ENCODE measurements at regions not wholly inside any gene's neighbourhood (a gene's known extent, or its start where the extent isn't known, plus 50 kb on each side); places are given as distances from the start of the nearest gene placed in this dataset. TPM values are rescaled to one million over a fixed set of nuclear protein-coding genes. Genes with fewer than 3 reads are reported as not detected.

DNA sequence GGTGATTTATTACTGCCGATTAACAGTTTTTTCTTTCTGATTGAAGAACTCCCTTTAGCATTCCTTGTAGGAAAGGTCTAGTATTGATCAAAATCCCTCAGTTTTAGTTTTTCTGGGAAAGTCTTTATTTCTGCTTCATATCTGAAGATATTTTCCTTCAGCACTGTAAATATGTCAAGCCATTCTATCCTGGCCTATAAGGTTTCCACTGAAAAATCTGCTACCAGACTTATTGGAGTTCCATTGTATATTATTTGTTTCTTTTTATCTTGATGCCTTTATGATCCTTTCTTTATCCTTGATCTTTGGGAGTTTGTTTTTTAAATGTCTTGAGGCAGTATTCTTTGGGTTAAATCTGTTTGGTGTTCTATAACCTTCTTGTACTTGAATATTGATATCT lies 55.0 kb upstream of the TMTC1 start:
- H3K4me1 ChIP-seq (ENCODE audit: control insufficient read depth in 4 of 4, insufficient read depth in 4 of 4, low read length in 3 of 4) = no peaks in the 10 kb centered on the region
- no peak overlapping the region for H3K4me3 ChIP-seq (ENCODE audit: low read depth in 1 of 3, low read length in 3 of 3)
- 93% methylated on average over 1 of the region's 1 CpG for WGBS
- H3K27ac ChIP-seq (ENCODE audit: low read depth in 1 of 2, low read length in 2 of 2) = no peak overlapping the region
- H3K9me3 ChIP-seq (ENCODE audit: control insufficient read depth in 4 of 4, low read length in 3 of 4) = peaks cover 0 to 4% (median 0%) of the 10 kb centered on the region in 4 donors
- no peaks in the 10 kb centered on the region for H3K36me3 ChIP-seq (ENCODE audit: control insufficient read depth in 4 of 4, insufficient read depth in 3 of 4, low read depth in 1 of 4, low read length in 3 of 4)
- H3K27me3 ChIP-seq (ENCODE audit: control insufficient read depth in 4 of 4, insufficient read depth in 4 of 4, low read length in 3 of 4) = no peaks in the 10 kb centered on the region
- DNase-seq (ENCODE audit: low spot score) = no peak
- no peak overlapping the region for H3K9ac ChIP-seq (ENCODE audit: low read depth in 1 of 2, low read length in 2 of 2)
- TF ChIP-seq, protein P1, sequence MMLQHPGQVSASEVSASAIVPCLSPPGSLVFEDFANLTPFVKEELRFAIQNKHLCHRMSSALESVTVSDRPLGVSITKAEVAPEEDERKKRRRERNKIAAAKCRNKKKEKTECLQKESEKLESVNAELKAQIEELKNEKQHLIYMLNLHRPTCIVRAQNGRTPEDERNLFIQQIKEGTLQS (IDR thresholded peaks at IDR 0.05) = no peak
- no peak for TF ChIP-seq RAD21 (IDR thresholded peaks at IDR 0.05)
- TF ChIP-seq YY1 (IDR thresholded peaks at IDR 0.05) = no peak
- TF ChIP-seq GABPA (IDR thresholded peaks at IDR 0.05 in 1 of 2, conservative IDR thresholded peaks at IDR 0.05 in 1 of 2) = no peak
- TF ChIP-seq RXRA (IDR thresholded peaks at IDR 0.05) = no peak
- no peak for TF ChIP-seq EGR1 (IDR thresholded peaks at IDR 0.05; ENCODE audit: low read depth in 2 of 2)
- TF ChIP-seq TAF1 (conservative IDR thresholded peaks at IDR 0.05) = no peak
- TF ChIP-seq FOXA2 (IDR thresholded peaks at IDR 0.05) = no peak

Small RNAs in the stretch of these regions (small RNA-seq; reads per million reads assigned to genes)
- not detected for gene AC023511.2
- gene RNA5SP356 = 0.07 reads per million
